GM12891 (cell line): ENCODE measurements at regions not wholly inside any gene's neighbourhood (a gene's known extent, or its start where the extent isn't known, plus 50 kb on each side); places are given as distances from the start of the nearest gene placed in this dataset.

ENCODE experiments used
- POLR2A ChIP-seq: IDR thresholded peaks from 2 replicates; pipeline ENCODE4 v1.6.1; 2011; ENCODE audit warnings: low read depth, low read length, control low read depth
- POLR2AphosphoS5 ChIP-seq: IDR thresholded peaks from 2 replicates; pipeline ENCODE4 v1.6.1; 2011; ENCODE audit warnings: low read depth, low read length, control low read depth
- SPI1 ChIP-seq: IDR thresholded peaks from 2 replicates; pipeline ENCODE4 v1.6.1; 2011; ENCODE audit warnings: low read depth, low read length, control low read depth
- TAF1 ChIP-seq: IDR thresholded peaks from 2 replicates; pipeline ENCODE4 v1.6.1; 2011; ENCODE audit warnings: low read depth, low read length, control low read depth

GRCh38 chr16:86994215-86994614 is 323.0 kb downstream of the C16orf95 start:
- TF ChIP-seq SPI1 (no peak), POLR2A (no peak), POLR2AphosphoS5 (no peak), TAF1 (no peak)
